ENCODE measurements at regions not wholly inside any gene's neighbourhood (a gene's known extent, or its start where the extent isn't known, plus 50 kb on each side); places are given as distances from the start of the nearest gene placed in this dataset.
"Not testable (repeated sequence)": the region's sequence is repeated elsewhere in the genome, so short reads cannot be mapped to it uniquely, and the experiment has no call there.

- no peak overlapping the region for H3K4me3 Mint-ChIP-seq
- POLR2A ChIA-PET = no interaction called here
- no peak for ATAC-seq (ENCODE audit: low read depth)
- no peak for DNase-seq
- H3K27me3 Mint-ChIP-seq = no peaks in the 10 kb centered on the region
- no peaks in the 10 kb centered on the region for H3K4me1 Mint-ChIP-seq
- no peaks in the 10 kb centered on the region for H3K36me3 Mint-ChIP-seq
- H3K27ac Mint-ChIP-seq = no peak overlapping the region
- H3K9me3 Mint-ChIP-seq = peaks cover 3% of the 10 kb centered on the region
These were observed 186.0 kb upstream of the SOX6 start for GRCh38 chr11:16542353-16542752.

- H3K4me3 Mint-ChIP-seq = no peak overlapping the region
- DNase-seq (no peak), ATAC-seq (ENCODE audit: low read depth) (no peak)
- no peak overlapping the region for H3K27ac Mint-ChIP-seq
- POLR2A ChIA-PET = no interaction called here
- H3K4me1 Mint-ChIP-seq = no peaks in the 10 kb centered on the region
- no peaks in the 10 kb centered on the region for H3K27me3 Mint-ChIP-seq
- peaks cover 4% of the 10 kb centered on the region for H3K9me3 Mint-ChIP-seq
- no peaks in the 10 kb centered on the region for H3K36me3 Mint-ChIP-seq
These were observed 180.2 kb upstream of the SOX6 start for GRCh38 chr11:16536513-16536912.

- DNase-seq (no peak), ATAC-seq (ENCODE audit: low read depth) (no peak)
- Mint-ChIP-seq H3K4me3 (no peak overlapping the region), H3K36me3 (no peaks in the 10 kb centered on the region), H3K27me3 (no peaks in the 10 kb centered on the region), H3K4me1 (no peaks in the 10 kb centered on the region), H3K9me3 (no peaks in the 10 kb centered on the region), H3K27ac (no peak overlapping the region)
- POLR2A ChIA-PET = no interaction called here
These were observed 172.3 kb upstream of the SOX6 start for GRCh38 chr11:16528639-16529038.

GRCh38 chr11:16527525-16528246 lies 171.3 kb upstream of the SOX6 start:
- Mint-ChIP-seq H3K27ac (no peak overlapping the region), H3K27me3 (no peaks in the 10 kb centered on the region), H3K9me3 (no peaks in the 10 kb centered on the region), H3K4me1 (no peaks in the 10 kb centered on the region), H3K36me3 (no peaks in the 10 kb centered on the region), H3K4me3 (no peak overlapping the region)
- no peak for DNase-seq
- no peak for ATAC-seq (ENCODE audit: low read depth)
- POLR2A ChIA-PET = no interaction called here

GRCh38 chr11:16526947-16527346 lies 170.6 kb upstream of the SOX6 start:
- Mint-ChIP-seq H3K4me3 (no peak overlapping the region), H3K36me3 (no peaks in the 10 kb centered on the region), H3K4me1 (no peaks in the 10 kb centered on the region), H3K27me3 (no peaks in the 10 kb centered on the region), H3K27ac (no peak overlapping the region), H3K9me3 (no peaks in the 10 kb centered on the region)
- POLR2A ChIA-PET = no interaction called here
- ATAC-seq (ENCODE audit: low read depth) (no peak), DNase-seq (no peak)

- H3K4me1 Mint-ChIP-seq; H3K27me3 Mint-ChIP-seq; H3K36me3 Mint-ChIP-seq; H3K27ac Mint-ChIP-seq; H3K4me3 Mint-ChIP-seq; H3K9me3 Mint-ChIP-seq; ATAC-seq (ENCODE audit: low read depth); DNase-seq; POLR2A ChIA-PET: not testable (repeated sequence)
These were observed 164.4 kb upstream of the SOX6 start for GRCh38 chr11:16520713-16521112.

GRCh38 chr11:16512899-16513241 lies 156.5 kb upstream of the SOX6 start:
- POLR2A ChIA-PET = no interaction called here
- Mint-ChIP-seq H3K27me3 (no peaks in the 10 kb centered on the region), H3K4me3 (no peak overlapping the region), H3K27ac (no peak overlapping the region), H3K9me3 (peaks cover 2% of the 10 kb centered on the region), H3K4me1 (no peaks in the 10 kb centered on the region), H3K36me3 (no peaks in the 10 kb centered on the region)
- ATAC-seq (ENCODE audit: low read depth) = no peak
- no peak for DNase-seq

GRCh38 chr11:16512198-16512898 lies 156.0 kb upstream of the SOX6 start:
- ATAC-seq (ENCODE audit: low read depth) (no peak), DNase-seq (no peak)
- POLR2A ChIA-PET = no interaction called here
- Mint-ChIP-seq H3K27me3 (no peaks in the 10 kb centered on the region), H3K4me1 (no peaks in the 10 kb centered on the region), H3K27ac (no peak overlapping the region), H3K36me3 (no peaks in the 10 kb centered on the region), H3K4me3 (no peak overlapping the region), H3K9me3 (peaks cover 2% of the 10 kb centered on the region)

- Mint-ChIP-seq H3K4me3 (no peak overlapping the region), H3K27ac (no peak overlapping the region), H3K4me1 (no peaks in the 10 kb centered on the region), H3K36me3 (no peaks in the 10 kb centered on the region), H3K27me3 (no peaks in the 10 kb centered on the region), H3K9me3 (peaks cover 3% of the 10 kb centered on the region)
- ATAC-seq (ENCODE audit: low read depth) (no peak), DNase-seq (no peak)
- POLR2A ChIA-PET = no interaction called here
These were observed 155.1 kb upstream of the SOX6 start for GRCh38 chr11:16511116-16512114.

- H3K9me3 Mint-ChIP-seq = peaks cover 5% of the 10 kb centered on the region
- POLR2A ChIA-PET = no interaction called here
- no peaks in the 10 kb centered on the region for H3K36me3 Mint-ChIP-seq
- H3K27ac Mint-ChIP-seq = no peak overlapping the region
- no peak overlapping the region for H3K4me3 Mint-ChIP-seq
- no peaks in the 10 kb centered on the region for H3K27me3 Mint-ChIP-seq
- no peaks in the 10 kb centered on the region for H3K4me1 Mint-ChIP-seq
- DNase-seq (no peak), ATAC-seq (ENCODE audit: low read depth) (no peak)
These were observed 149.1 kb upstream of the SOX6 start for GRCh38 chr11:16505481-16505880.

GRCh38 chr11:16503891-16504290 lies 147.5 kb upstream of the SOX6 start:
- H3K27ac Mint-ChIP-seq; ATAC-seq (ENCODE audit: low read depth); H3K4me1 Mint-ChIP-seq; H3K27me3 Mint-ChIP-seq; DNase-seq; H3K9me3 Mint-ChIP-seq; POLR2A ChIA-PET; H3K4me3 Mint-ChIP-seq; H3K36me3 Mint-ChIP-seq: not testable (repeated sequence)

- Mint-ChIP-seq H3K36me3 (no peaks in the 10 kb centered on the region), H3K27ac (no peak overlapping the region), H3K9me3 (peaks cover 10% of the 10 kb centered on the region), H3K4me1 (no peaks in the 10 kb centered on the region), H3K4me3 (no peak overlapping the region), H3K27me3 (no peaks in the 10 kb centered on the region)
- POLR2A ChIA-PET = no interaction called here
- DNase-seq = no peak
- ATAC-seq (ENCODE audit: low read depth) = no peak
These were observed 138.8 kb upstream of the SOX6 start for GRCh38 chr11:16494918-16495691.

GRCh38 chr11:16484434-16484833 lies 128.1 kb upstream of the SOX6 start:
- Mint-ChIP-seq H3K27ac (no peak overlapping the region), H3K4me1 (no peaks in the 10 kb centered on the region), H3K36me3 (no peaks in the 10 kb centered on the region), H3K27me3 (no peaks in the 10 kb centered on the region), H3K9me3 (no peaks in the 10 kb centered on the region), H3K4me3 (no peak overlapping the region)
- DNase-seq (no peak), ATAC-seq (ENCODE audit: low read depth) (no peak)
- POLR2A ChIA-PET = no interaction called here

Data from activated naive CD8-positive, alpha-beta T cell treated with anti-CD3 and anti-CD28 coated beads, Interleukin-2, amount 10 ng/mL, durations not matched to agents 7 days and 5 days (primary cell).